SU-DHL-6 (cell line): ENCODE measurements at regions not wholly inside any gene's neighbourhood (a gene's known extent, or its start where the extent isn't known, plus 50 kb on each side); places are given as distances from the start of the nearest gene placed in this dataset.

Experiments used
- H2AFZ ChIP-seq: fragments of 200-600 bp; sonication (generic); 2 replicates; pipeline ENCODE4 v1.6.1; 2014; ENCODE audit warnings: low read depth, mild to moderate bottlenecking, moderate library complexity, mixed read lengths, antibody characterized with exemption, low read length; ENCODE audit not compliant: severe bottlenecking
- H3F3A ChIP-seq: fragments of 200-600 bp; shearing (Covaris generic); 2 replicates; pipeline ENCODE4 v1.6.0; 2016; ENCODE audit warnings: antibody characterized with exemption, mild to moderate bottlenecking; ENCODE audit not compliant: insufficient read depth
- H3K27ac ChIP-seq: fragments of 200-600 bp; sonication (generic); 2 replicates; pipeline ENCODE4 v1.5.1; 2016; ENCODE audit warnings: low read depth, mild to moderate bottlenecking, low read length, moderate library complexity, mixed read lengths
- H3K27me3 ChIP-seq: fragments of 200-600 bp; sonication (generic), shearing (Covaris generic); 2 replicates; pipeline ENCODE4 v1.6.0; 2014; ENCODE audit warnings: mild to moderate bottlenecking, low read length
- H3K36me3 ChIP-seq: fragments of 200-600 bp; sonication (generic); 2 replicates; pipeline ENCODE4 v1.6.1; 2014; ENCODE audit warnings: mild to moderate bottlenecking, low read length, mixed read lengths
- H3K4me2 ChIP-seq: fragments of 300-600, 200-600 bp; shearing (Covaris generic), sonication (generic); 2 replicates; pipeline ENCODE4 v1.6.0; 2014; ENCODE audit warnings: low read length, low read depth, mild to moderate bottlenecking; ENCODE audit not compliant: poor library complexity, severe bottlenecking
- H3K4me3 ChIP-seq: fragments of 200-600 bp; sonication (generic); 2 replicates; pipeline ENCODE4 v1.5.1; 2014; ENCODE audit warnings: antibody characterized with exemption, low read length, mild to moderate bottlenecking, mixed read lengths; ENCODE audit not compliant: insufficient read depth, poor library complexity, severe bottlenecking
- H3K79me2 ChIP-seq: fragments of 200-600 bp; sonication (generic); 2 replicates; pipeline ENCODE4 v1.6.1; 2014; ENCODE audit warnings: mild to moderate bottlenecking, low read length, moderate library complexity; ENCODE audit not compliant: insufficient read depth
- H3K9ac ChIP-seq: fragments of 200-600 bp; sonication (generic); 2 replicates; pipeline ENCODE4 v1.7.0; 2014; ENCODE audit warnings: mild to moderate bottlenecking, low read length
- H3K9me2 ChIP-seq: fragments of 200-600 bp; sonication (generic); replicated peaks from 2 replicates; pipeline ENCODE4 v1.6.1; 2014; ENCODE audit warnings: low read length; ENCODE audit not compliant: insufficient read depth
- H3K9me3 ChIP-seq: fragments of 200-600 bp; sonication (generic); 2 replicates; pipeline ENCODE4 v1.6.1; 2014; ENCODE audit warnings: low read length, mixed read lengths; ENCODE audit not compliant: insufficient read depth
- H4K20me1 ChIP-seq: fragments of 200-600 bp; sonication (generic); 2 replicates; pipeline ENCODE4 v1.6.1; 2014; ENCODE audit warnings: low read depth, mild to moderate bottlenecking, antibody characterized with exemption, low read length, moderate library complexity, mixed read lengths
- EZH2phosphoT487 ChIP-seq: fragments of 200-600 bp; sonication (generic), shearing (Covaris generic); conservative IDR thresholded peaks from 2 replicates; pipeline ENCODE4 v1.6.1; 2018; ENCODE audit warnings: mild to moderate bottlenecking, antibody characterized with exemption, low read length, moderate library complexity, mixed read lengths
- TF ChIP-seq, protein P1 (sequence below): fragments of 200-600 bp; sonication (generic); IDR thresholded peaks from one replicate; pipeline ENCODE4 v1.5.1; 2017; ENCODE audit warnings: antibody characterized with exemption, mild to moderate bottlenecking, low read length, moderate library complexity; ENCODE audit not compliant: insufficient read depth, poor library complexity, severe bottlenecking

DNA sequence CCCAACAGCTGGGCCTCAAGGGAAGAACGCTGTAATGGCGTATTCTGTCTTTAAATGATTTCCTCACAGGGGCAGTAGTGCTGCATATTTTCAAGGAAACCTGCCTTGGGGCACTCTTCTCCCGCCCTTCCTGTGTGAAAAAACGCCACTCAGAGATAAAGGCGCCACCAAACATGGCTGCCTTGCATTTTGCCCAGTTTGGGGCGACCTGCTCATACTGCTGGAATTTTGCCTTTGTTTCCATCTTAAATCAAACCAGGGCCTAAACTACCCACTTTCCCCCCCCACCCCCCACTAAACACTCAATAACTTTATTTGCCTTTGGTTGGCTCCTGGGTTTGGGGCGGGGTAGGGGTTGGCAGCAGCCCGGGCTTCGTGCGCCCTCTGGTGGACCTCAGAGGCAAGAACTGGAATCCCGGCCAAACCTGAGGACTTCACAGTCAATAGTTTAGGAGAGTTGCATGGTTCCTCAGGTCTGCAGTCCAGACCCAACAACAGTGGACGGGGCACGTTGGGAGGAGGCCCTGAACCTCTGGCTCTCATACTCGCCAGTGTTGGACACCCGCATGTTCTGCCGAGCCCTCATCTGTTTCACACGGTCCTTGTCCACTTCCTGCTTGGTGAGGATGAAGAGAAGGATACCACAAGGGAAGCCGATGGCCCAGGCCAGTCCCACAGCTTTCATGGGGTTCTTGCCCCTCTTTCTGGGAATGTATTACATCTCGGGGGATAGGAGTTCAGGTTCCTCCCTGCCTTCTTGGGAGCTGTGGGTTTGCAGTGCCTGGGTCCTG is 220.1 kb upstream of the STK26 start:
- Histone ChIP-seq H3F3A (no peaks in the 10 kb centered on the region), H3K27me3 (no peaks in the 10 kb centered on the region), H2AFZ (peak overlapping the region; percentile 84), H3K27ac (no peak overlapping the region), H3K36me3 (no peaks in the 10 kb centered on the region), H3K9ac (no peak overlapping the region), H3K4me3 (no peak overlapping the region), H3K9me2 (no peaks in the 10 kb centered on the region), H3K9me3 (no peaks in the 10 kb centered on the region), H3K79me2 (no peaks in the 10 kb centered on the region), H4K20me1 (no peaks in the 10 kb centered on the region), H3K4me2 (no peak overlapping the region)
- TF ChIP-seq, protein P1, sequence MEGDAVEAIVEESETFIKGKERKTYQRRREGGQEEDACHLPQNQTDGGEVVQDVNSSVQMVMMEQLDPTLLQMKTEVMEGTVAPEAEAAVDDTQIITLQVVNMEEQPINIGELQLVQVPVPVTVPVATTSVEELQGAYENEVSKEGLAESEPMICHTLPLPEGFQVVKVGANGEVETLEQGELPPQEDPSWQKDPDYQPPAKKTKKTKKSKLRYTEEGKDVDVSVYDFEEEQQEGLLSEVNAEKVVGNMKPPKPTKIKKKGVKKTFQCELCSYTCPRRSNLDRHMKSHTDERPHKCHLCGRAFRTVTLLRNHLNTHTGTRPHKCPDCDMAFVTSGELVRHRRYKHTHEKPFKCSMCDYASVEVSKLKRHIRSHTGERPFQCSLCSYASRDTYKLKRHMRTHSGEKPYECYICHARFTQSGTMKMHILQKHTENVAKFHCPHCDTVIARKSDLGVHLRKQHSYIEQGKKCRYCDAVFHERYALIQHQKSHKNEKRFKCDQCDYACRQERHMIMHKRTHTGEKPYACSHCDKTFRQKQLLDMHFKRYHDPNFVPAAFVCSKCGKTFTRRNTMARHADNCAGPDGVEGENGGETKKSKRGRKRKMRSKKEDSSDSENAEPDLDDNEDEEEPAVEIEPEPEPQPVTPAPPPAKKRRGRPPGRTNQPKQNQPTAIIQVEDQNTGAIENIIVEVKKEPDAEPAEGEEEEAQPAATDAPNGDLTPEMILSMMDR = peak; percentile 55
- no peak for TF ChIP-seq EZH2phosphoT487

DNA sequence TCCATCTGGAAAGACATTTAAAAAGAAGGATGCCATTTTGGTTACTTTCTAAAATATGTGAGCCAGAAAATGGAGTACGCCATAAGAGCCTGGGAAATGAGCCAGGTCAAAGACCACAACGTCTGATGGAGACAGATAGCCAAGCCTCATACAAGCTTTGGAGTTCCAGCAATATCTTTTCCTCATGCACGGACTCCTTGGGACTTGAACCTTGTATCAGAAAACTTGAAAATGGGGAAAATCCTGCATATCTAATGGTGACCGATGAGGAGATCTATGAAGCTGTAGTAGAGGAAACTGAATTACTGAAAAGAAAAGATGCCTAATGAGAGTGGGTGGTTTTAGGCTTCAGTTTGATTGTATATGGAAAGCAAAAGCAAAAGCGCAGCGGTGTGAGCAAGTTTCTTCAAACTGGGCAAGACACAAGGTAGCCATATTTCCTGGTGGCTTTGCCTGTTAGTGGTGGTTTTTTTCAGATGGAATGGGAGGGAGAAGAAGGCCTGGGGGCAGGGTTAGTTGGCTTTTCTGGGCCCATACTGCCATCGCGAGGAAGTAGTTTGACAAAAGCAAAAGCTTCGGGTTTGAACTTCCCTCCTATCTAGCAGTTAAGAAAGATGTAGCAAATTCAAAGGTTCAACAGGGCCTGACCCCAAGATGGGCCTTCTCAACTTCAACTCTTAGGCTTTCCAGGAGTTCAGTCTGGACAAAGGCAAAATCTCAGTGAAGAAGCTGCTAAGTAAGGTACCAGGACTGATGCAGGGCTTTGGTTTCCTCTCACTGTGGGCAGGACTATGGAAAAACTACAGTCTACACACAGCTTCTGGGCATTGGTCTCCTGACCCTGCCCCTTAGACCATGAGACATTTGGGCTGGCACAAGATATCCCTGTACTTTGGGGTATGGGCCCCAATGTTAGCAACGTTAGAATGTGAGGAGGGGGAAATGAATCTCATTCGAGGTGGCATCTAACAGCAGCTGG is 210.0 kb upstream of the STK26 start:
- Histone ChIP-seq H3K9me2 (no peaks in the 10 kb centered on the region), H3K27ac (no peak overlapping the region), H3K27me3 (no peaks in the 10 kb centered on the region), H3K4me3 (no peak overlapping the region), H2AFZ (no peak overlapping the region), H3K9ac (no peak overlapping the region), H3F3A (no peaks in the 10 kb centered on the region), H3K9me3 (no peaks in the 10 kb centered on the region), H4K20me1 (no peaks in the 10 kb centered on the region), H3K79me2 (no peaks in the 10 kb centered on the region), H3K36me3 (no peaks in the 10 kb centered on the region), H3K4me2 (no peak overlapping the region)
- TF ChIP-seq, protein P1 = no peak
- no peak for TF ChIP-seq EZH2phosphoT487

DNA sequence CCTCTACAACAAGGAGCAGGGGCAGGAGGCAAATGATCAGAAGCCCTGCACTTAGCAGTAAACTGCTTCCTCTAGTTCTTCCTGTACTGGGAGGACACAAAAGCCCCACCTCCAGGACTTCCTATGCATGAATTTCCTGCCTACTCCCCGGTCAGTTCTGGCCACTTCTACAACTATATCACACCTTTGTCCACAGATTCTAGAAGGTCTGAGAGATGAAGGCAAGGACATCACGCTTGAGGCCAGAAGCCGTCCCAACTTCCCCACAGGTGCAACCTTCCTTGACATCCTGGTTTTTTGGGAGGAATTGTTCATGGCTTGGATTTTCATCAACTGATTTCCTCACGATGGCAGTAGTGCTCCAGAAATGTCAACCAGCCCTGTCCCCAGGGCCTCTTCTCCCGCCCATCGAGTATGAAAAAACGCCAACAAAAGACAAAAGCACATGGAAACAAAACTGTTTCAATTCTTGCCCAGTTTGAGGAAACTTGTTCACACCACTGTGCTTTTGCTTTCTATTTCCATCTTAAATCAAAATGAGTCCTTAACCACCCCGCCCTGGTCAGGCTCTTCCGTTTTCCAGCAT is 206.5 kb upstream of the STK26 start:
- Histone ChIP-seq H3K36me3 (no peaks in the 10 kb centered on the region), H3K79me2 (no peaks in the 10 kb centered on the region), H3K4me2 (no peak overlapping the region), H4K20me1 (no peaks in the 10 kb centered on the region), H3K27me3 (no peaks in the 10 kb centered on the region), H3F3A (no peaks in the 10 kb centered on the region), H2AFZ (no peak overlapping the region), H3K4me3 (no peak overlapping the region), H3K9me2 (no peaks in the 10 kb centered on the region), H3K27ac (no peak overlapping the region), H3K9me3 (no peaks in the 10 kb centered on the region), H3K9ac (no peak overlapping the region)
- TF ChIP-seq EZH2phosphoT487 = no peak
- TF ChIP-seq, protein P1 = no peak
